Sigmoid colon (tissue), 4 donors: ENCODE measurements at regions not wholly inside any gene's neighbourhood (a gene's known extent, or its start where the extent isn't known, plus 50 kb on each side); places are given as distances from the start of the nearest gene placed in this dataset.
"Not testable (repeated sequence)": the region's sequence is repeated elsewhere in the genome, so short reads cannot be mapped to it uniquely, and the experiment has no call there.

ENCODE experiments used
- CTCF ChIP-seq, 4 experiments: fragments of 450-650 bp in 3 of 4; fragments of 200-600 bp in 1 of 4; IDR thresholded peaks; one replicate each; pipeline ENCODE4 v1.5.1; 2016 to 2019; ENCODE audit warnings: antibody characterized with exemption in 4 of 4, mild to moderate bottlenecking in 3 of 4, moderate library complexity in 2 of 4
- EP300 ChIP-seq, 4 donors: sonication (generic); formaldehyde crosslinking; IDR thresholded peaks; one replicate each; pipeline ENCODE4 v1.6.1; 2017; ENCODE audit warnings: antibody characterized with exemption in 4 of 4
- POLR2A ChIP-seq, 2 donors: fragments of 450-650 bp; IDR thresholded peaks; one replicate each; pipeline ENCODE4 v1.6.1; 2016; ENCODE audit warnings: antibody characterized with exemption in 2 of 2, mild to moderate bottlenecking in 2 of 2, moderate library complexity in 2 of 2
- POLR2AphosphoS5 ChIP-seq, 4 donors: sonication (generic); formaldehyde crosslinking; IDR thresholded peaks; one replicate each; pipeline ENCODE4 v1.6.1; 2017; ENCODE audit warnings: antibody characterized with exemption in 4 of 4

GRCh38 chr10:6784429-6784828, 204.4 kb upstream of the PRKCQ start:
- TF ChIP-seq POLR2A, POLR2AphosphoS5, CTCF, EP300 (IDR thresholded peaks at IDR 0.05): not testable (repeated sequence)
